HG02885 (cell line): ENCODE measurements at regions not wholly inside any gene's neighbourhood (a gene's known extent, or its start where the extent isn't known, plus 50 kb on each side); places are given as distances from the start of the nearest gene placed in this dataset.

Source experiments
- ATAC-seq: cut with Tn5 transposase; IDR thresholded peaks from one replicate; pipeline ENCODE4 v1.9.1; 2021; ENCODE audit warnings: mild to moderate bottlenecking; ENCODE audit not compliant: unreplicated experiment, poor library complexity

DNA sequence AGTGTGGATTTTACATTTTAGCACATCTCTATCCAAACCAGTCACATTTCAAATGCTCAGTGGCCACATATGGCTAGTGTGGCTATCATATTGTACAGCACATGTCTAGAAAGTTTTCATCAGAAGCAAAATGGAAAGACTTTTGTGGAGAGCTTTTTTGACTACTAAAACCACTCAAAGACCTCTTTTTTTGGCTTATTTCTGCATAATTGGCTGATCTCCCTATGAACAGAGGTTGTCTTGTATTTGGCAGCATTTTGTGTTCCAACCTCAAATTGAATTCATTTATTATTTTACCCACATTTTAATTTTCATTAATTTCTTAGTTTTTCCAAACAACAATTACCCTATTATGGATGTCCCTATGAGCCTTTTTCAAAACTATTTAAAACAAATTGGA lies 395.7 kb downstream of the TLE1 start:
- no peak for ATAC-seq

DNA sequence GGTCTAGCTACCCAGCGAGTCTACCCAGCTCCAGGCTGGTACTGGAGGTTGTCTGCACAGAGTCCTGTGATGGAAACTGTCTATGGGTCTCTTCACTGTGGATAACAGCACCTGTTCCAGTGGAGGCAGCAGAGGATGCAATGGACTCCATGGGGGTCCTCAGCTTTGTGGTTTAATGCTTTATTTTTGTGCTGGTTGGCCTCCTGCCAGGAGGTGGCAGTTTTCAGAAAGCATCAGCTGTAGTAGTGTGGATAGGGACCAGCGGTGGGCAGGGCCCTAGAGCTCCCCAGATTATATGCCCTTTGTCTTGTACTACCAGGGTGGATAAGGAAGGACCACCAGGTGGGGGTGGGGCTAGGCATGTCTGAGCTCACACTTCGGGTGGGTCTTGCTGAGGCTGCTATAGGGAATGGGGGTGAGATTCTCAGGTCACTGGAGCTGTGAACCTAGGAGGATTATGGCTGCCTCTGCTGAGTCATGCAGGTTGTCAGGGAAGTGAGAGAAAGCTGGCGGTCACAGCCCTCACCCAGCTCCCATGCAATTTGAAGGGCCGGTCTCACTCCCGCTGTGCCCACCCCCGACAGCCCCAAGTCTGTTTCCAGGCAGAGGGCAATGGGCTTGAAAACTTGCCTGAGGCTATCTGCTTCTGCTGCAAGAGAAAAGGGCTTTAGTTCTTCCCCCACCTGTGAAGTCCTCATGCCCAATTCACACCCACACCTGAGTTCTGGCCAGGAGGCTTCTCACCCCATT lies 397.1 kb downstream of the TLE1 start:
- ATAC-seq = no peak

DNA sequence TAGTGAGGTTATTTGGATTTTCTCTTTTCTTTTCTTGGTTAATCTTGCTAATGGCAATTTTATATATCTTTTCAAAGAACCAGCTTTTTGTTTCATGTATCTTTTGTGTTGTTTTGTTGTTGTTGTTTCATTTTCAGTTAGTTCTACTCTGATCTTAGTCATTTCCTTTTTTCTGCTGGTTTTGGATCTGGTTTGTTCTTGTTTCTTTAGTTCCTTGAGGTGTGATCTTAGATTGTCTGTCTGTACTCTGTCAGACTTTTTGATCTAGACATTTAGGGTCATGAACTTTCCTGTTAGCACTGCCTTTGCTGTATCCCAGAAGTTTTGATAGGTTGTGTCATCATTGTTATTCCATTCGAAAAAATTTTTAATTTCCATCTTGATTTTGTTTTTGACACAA lies 399.7 kb downstream of the TLE1 start:
- ATAC-seq = no peak

- no peak for ATAC-seq
Measured at GRCh38 chr9:81268048-81268447, 421.3 kb downstream of the TLE1 start.

GRCh38 chr9:81266674-81267073 lies 422.7 kb downstream of the TLE1 start:
- no peak for ATAC-seq

GRCh38 chr9:81266086-81266485 lies 423.3 kb downstream of the TLE1 start:
- no peak for ATAC-seq

GRCh38 chr9:81264516-81264915 lies 424.8 kb downstream of the TLE1 start:
- no peak for ATAC-seq

DNA sequence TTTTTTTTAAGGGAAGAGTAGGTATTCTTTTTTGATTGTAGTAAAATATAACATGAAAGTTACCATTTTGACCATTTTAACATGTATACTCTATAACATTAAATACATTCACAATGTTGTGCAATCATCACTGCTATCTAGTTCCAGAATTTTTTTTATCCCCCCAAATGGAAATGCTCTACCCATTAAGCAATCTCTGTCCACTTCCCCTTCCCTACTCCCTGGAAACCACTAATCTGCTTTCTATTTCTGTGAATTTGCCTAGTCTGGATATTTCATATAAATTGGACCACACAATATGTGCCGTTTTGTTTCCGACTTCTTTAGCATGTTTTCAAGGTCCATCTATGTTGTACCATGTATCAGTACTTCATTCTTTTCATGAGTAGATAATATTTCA lies 429.5 kb downstream of the TLE1 start:
- ATAC-seq = no peak

DNA sequence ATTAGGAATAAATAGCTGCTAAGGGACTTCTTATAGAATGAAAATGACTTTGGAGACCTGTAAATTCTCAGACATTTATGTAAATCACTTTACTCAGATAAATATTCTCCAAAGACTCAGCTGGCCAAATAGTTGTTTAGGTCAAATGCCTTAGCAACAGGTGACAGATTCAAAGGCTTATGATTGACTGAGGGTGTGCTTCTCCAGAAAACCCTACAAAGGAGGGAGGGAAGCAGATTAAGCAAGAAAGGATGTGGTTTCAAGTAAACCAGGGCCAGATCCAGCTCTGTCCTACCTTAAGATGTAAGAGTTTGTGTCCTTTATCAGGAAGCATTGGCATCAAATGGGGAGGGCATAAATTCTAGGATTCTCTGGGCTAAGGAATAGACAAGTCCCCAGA lies 433.0 kb downstream of the TLE1 start:
- no peak for ATAC-seq

GRCh38 chr9:81250606-81251005 lies 438.7 kb downstream of the TLE1 start:
- ATAC-seq = no peak

DNA sequence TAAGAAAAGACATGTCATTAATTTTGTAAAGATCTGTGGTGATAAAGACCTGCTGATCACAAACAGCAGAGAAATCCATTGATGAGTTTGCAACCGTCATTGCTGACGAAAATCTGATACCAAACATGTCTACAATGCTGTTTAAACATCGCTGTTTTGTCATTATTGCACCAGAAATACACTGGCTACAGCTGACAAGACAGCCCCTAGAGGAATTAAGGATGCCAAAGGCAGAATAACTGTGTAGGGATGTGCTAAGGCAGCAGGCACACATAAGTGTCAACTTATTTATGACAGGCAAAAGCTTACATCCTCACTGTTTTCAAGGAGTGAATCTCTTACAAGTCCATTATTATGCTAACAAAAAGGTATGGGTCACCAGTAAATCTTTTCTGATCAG lies 439.3 kb downstream of the TLE1 start:
- no peak for ATAC-seq

GRCh38 chr9:81245254-81245956 lies 443.9 kb downstream of the TLE1 start:
- ATAC-seq = no peak

GRCh38 chr9:81244631-81245030 lies 444.7 kb downstream of the TLE1 start:
- ATAC-seq = no peak

GRCh38 chr9:81242866-81243265 lies 446.5 kb downstream of the TLE1 start:
- no peak for ATAC-seq

DNA sequence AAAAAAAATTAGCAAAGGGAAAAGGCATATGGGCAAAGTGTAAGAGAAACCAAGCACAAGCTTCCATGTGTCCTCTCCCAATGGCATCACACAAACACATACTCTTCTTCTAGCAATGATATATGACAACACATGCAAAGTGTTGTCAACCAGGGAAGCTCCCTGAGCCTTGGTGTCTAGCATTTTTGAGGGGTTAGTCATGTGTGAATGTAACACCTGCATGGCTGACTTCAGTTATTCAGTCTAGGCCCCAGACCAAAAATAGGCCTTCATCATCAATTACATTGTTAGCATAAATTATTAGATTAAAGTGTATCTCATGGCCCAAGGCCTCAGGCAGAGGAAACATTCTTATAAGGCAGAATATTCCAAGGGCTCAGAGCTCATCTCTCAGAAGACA lies 450.0 kb downstream of the TLE1 start:
- ATAC-seq = no peak

GRCh38 chr9:81237565-81238231 lies 451.6 kb downstream of the TLE1 start:
- ATAC-seq = no peak

GRCh38 chr9:81234924-81235610 lies 454.3 kb downstream of the TLE1 start:
- ATAC-seq = no peak

- ATAC-seq = no peak
Measured at GRCh38 chr9:81231011-81231410, 458.3 kb downstream of the TLE1 start.

GRCh38 chr9:81227507-81228245 lies 461.7 kb downstream of the TLE1 start:
- ATAC-seq = no peak

DNA sequence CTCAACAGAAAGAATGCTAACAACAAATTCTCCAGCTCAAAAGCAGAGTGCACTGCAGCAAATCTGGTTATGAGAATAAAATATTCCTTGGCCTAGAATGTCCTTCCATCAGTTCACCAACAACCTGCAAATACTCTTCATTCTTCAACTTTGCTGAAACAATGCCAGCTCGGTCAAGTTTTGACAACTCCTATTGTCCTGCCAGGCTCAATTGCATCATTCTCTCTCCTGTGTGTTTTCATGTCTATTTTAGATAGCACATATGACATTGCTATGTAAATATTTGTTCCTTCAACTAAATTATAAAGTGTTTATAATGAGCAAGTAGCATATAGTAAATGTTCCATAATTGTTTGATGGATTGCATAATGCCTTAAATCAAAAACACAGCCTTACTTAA lies 463.8 kb downstream of the TLE1 start:
- ATAC-seq = no peak
